IMR-90 (cell line): ENCODE measurements at regions not wholly inside any gene's neighbourhood (a gene's known extent, or its start where the extent isn't known, plus 50 kb on each side); places are given as distances from the start of the nearest gene placed in this dataset.

Experiments used
- BHLHE40 ChIP-seq: fragments of 150-350 bp; IDR thresholded peaks from 2 replicates; pipeline ENCODE4 v1.6.1; 2016; ENCODE audit warnings: mild to moderate bottlenecking, low read depth, low read length
- CHD1 ChIP-seq: IDR thresholded peaks from 2 replicates; pipeline ENCODE4 v1.6.1; 2012; ENCODE audit warnings: low read depth, low read length, improper control_type of control experiment
- CTCF ChIP-seq: conservative IDR thresholded peaks from 2 replicates; pipeline ENCODE4 v1.5.1; 2012; ENCODE audit warnings: mild to moderate bottlenecking, low read depth, low read length, improper control_type of control experiment
- FOS ChIP-seq: fragments of 150-350 bp; IDR thresholded peaks from 2 replicates; pipeline ENCODE4 v1.6.1; 2016; ENCODE audit warnings: low read depth, low read length
- MAZ ChIP-seq: IDR thresholded peaks from 2 replicates; pipeline ENCODE4 v1.6.1; 2012; ENCODE audit warnings: low read depth, mild to moderate bottlenecking, low read length, improper control_type of control experiment, moderate library complexity, borderline replicate concordance
- MXI1 ChIP-seq: IDR thresholded peaks from 2 replicates; pipeline ENCODE4 v1.6.1; 2012; ENCODE audit warnings: low read depth, mild to moderate bottlenecking, low read length, moderate library complexity, borderline replicate concordance
- NFE2L2 ChIP-seq: fragments of 150-350 bp; IDR thresholded peaks from 2 replicates; pipeline ENCODE4 v1.6.1; 2016; ENCODE audit warnings: low read depth, mild to moderate bottlenecking, low read length
- POLR2A ChIP-seq: IDR thresholded peaks from 2 replicates; pipeline ENCODE4 v1.6.1; 2012; ENCODE audit warnings: mild to moderate bottlenecking, low read depth, low read length
- RAD21 ChIP-seq: IDR thresholded peaks from 2 replicates; pipeline ENCODE4 v1.6.1; 2012; ENCODE audit warnings: low read length, improper control_type of control experiment
- RCOR1 ChIP-seq: IDR thresholded peaks from 2 replicates; pipeline ENCODE4 v1.6.1; 2012; ENCODE audit warnings: mild to moderate bottlenecking, low read length, improper control_type of control experiment; ENCODE audit not compliant: insufficient replicate concordance
- RFX5 ChIP-seq: IDR thresholded peaks from 2 replicates; pipeline ENCODE4 v1.8.0; 2012; ENCODE audit warnings: low read depth, mild to moderate bottlenecking, low read length, moderate library complexity
- USF2 ChIP-seq: fragments of 150-350 bp; IDR thresholded peaks from 2 replicates; pipeline ENCODE4 v1.6.1; 2017; ENCODE audit warnings: mild to moderate bottlenecking, antibody characterized with exemption, low read length, low read depth

GRCh38 chr7:42794673-42795072 lies 117.2 kb downstream of the C7orf25 start:
- no peak for TF ChIP-seq POLR2A
- no peak for TF ChIP-seq CTCF
- TF ChIP-seq MXI1 = no peak
- TF ChIP-seq USF2 = no peak
- TF ChIP-seq MAZ = no peak
- no peak for TF ChIP-seq BHLHE40
- no peak for TF ChIP-seq RFX5
- TF ChIP-seq RCOR1 = no peak
- no peak for TF ChIP-seq NFE2L2
- TF ChIP-seq CHD1 = no peak
- TF ChIP-seq RAD21 = no peak
- TF ChIP-seq FOS = no peak
